ENCODE measurements at regions not wholly inside any gene's neighbourhood (a gene's known extent, or its start where the extent isn't known, plus 50 kb on each side); places are given as distances from the start of the nearest gene placed in this dataset.

DNA sequence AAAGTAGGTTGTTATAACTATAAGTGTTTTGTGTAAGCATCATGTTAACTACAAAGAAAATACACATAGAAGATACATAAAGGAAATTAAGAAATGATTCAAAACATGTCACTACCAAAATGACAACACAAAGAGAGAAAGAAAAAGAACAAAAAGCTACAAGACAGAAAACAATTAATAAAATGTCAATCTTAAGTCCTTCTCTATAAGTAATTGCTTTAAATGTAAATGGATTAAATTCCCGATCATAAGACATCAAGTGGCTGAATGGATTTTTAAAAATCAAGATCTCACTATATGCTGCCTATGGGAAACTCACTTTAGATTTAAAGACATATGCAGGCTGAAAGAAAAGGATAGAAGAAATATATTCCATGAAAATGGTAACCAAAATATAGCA, 232.3 kb upstream of the NFIA start:
- no peaks in the 10 kb centered on the region for H3F3A ChIP-seq (ENCODE audit: insufficient read depth, low read length, poor library complexity, severe bottlenecking)
- H2AFZ ChIP-seq (ENCODE audit: low read depth, low read length): no peak overlapping the region
- H3K4me2 ChIP-seq (ENCODE audit: low read length): no peak overlapping the region
- no peaks in the 10 kb centered on the region for H3K36me3 ChIP-seq (ENCODE audit: insufficient read depth, low read length)
- no peaks in the 10 kb centered on the region for H3K27me3 ChIP-seq (ENCODE audit: insufficient read depth, low read depth, low read length)
- no peaks in the 10 kb centered on the region for H3K9me3 ChIP-seq (ENCODE audit: low read length)
- H3K79me2 ChIP-seq (replicated peaks; ENCODE audit: insufficient read depth, low read length): no peaks in the 10 kb centered on the region
- no peaks in the 10 kb centered on the region for H3K9me2 ChIP-seq (ENCODE audit: insufficient read depth, low read length)
- no peak overlapping the region for H3K9ac ChIP-seq (ENCODE audit: low read length)
- no peak for TF ChIP-seq TAF1 (IDR thresholded peaks at IDR 0.05; ENCODE audit: low read depth)
- no peak for TF ChIP-seq EP300 (conservative IDR thresholded peaks at IDR 0.05; ENCODE audit: poor library complexity, severe bottlenecking)
- TF ChIP-seq, protein P1, sequence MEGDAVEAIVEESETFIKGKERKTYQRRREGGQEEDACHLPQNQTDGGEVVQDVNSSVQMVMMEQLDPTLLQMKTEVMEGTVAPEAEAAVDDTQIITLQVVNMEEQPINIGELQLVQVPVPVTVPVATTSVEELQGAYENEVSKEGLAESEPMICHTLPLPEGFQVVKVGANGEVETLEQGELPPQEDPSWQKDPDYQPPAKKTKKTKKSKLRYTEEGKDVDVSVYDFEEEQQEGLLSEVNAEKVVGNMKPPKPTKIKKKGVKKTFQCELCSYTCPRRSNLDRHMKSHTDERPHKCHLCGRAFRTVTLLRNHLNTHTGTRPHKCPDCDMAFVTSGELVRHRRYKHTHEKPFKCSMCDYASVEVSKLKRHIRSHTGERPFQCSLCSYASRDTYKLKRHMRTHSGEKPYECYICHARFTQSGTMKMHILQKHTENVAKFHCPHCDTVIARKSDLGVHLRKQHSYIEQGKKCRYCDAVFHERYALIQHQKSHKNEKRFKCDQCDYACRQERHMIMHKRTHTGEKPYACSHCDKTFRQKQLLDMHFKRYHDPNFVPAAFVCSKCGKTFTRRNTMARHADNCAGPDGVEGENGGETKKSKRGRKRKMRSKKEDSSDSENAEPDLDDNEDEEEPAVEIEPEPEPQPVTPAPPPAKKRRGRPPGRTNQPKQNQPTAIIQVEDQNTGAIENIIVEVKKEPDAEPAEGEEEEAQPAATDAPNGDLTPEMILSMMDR (IDR thresholded peaks at IDR 0.05; ENCODE audit: poor library complexity, severe bottlenecking): no peak
- no peak for TF ChIP-seq SMC3 (conservative IDR thresholded peaks at IDR 0.05; ENCODE audit: poor library complexity)
- TF ChIP-seq, protein P2, sequence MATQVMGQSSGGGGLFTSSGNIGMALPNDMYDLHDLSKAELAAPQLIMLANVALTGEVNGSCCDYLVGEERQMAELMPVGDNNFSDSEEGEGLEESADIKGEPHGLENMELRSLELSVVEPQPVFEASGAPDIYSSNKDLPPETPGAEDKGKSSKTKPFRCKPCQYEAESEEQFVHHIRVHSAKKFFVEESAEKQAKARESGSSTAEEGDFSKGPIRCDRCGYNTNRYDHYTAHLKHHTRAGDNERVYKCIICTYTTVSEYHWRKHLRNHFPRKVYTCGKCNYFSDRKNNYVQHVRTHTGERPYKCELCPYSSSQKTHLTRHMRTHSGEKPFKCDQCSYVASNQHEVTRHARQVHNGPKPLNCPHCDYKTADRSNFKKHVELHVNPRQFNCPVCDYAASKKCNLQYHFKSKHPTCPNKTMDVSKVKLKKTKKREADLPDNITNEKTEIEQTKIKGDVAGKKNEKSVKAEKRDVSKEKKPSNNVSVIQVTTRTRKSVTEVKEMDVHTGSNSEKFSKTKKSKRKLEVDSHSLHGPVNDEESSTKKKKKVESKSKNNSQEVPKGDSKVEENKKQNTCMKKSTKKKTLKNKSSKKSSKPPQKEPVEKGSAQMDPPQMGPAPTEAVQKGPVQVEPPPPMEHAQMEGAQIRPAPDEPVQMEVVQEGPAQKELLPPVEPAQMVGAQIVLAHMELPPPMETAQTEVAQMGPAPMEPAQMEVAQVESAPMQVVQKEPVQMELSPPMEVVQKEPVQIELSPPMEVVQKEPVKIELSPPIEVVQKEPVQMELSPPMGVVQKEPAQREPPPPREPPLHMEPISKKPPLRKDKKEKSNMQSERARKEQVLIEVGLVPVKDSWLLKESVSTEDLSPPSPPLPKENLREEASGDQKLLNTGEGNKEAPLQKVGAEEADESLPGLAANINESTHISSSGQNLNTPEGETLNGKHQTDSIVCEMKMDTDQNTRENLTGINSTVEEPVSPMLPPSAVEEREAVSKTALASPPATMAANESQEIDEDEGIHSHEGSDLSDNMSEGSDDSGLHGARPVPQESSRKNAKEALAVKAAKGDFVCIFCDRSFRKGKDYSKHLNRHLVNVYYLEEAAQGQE (IDR thresholded peaks at IDR 0.05; ENCODE audit: borderline replicate concordance): no peak
- TF ChIP-seq POLR2AphosphoS5 (IDR thresholded peaks at IDR 0.05): no peak
- TF ChIP-seq MXI1 (conservative IDR thresholded peaks at IDR 0.05; ENCODE audit: poor library complexity, severe bottlenecking): no peak
- TF ChIP-seq EZH2 (IDR thresholded peaks at IDR 0.05; ENCODE audit: borderline replicate concordance, insufficient read depth, low read length, poor library complexity, severe bottlenecking): no peak
- TF ChIP-seq RAD21 (conservative IDR thresholded peaks at IDR 0.05): no peak
- H3K27ac ChIP-seq (ENCODE audit: low read length): no peak overlapping the region
- no peak overlapping the region for H3K4me3 ChIP-seq (ENCODE audit: low read length)
- H4K20me1 ChIP-seq (ENCODE audit: insufficient read depth): no peaks in the 10 kb centered on the region

DNA sequence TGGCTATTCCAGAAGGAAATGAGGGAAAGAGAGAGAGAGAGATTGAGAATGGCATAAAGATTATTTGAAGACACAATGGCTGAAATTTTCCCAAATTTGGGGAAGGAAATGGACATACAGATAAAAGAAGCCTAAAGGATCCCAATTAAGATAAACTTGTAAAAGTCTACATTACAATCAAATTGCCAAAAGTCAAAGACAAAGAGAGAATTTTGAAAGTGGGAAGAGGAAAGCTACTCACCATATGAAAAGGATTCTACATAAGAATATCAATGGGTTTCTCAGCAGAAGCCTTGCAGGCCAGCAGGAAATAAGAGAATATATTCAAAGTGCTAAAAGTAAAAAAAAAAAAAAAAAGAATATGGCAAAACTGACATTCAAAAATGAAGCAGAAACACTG, 233.0 kb upstream of the NFIA start:
- no peaks in the 10 kb centered on the region for H3K79me2 ChIP-seq (replicated peaks; ENCODE audit: insufficient read depth, low read length)
- no peak overlapping the region for H3K4me3 ChIP-seq (ENCODE audit: low read length)
- no peak overlapping the region for H3K4me2 ChIP-seq (ENCODE audit: low read length)
- no peaks in the 10 kb centered on the region for H3K27me3 ChIP-seq (ENCODE audit: insufficient read depth, low read depth, low read length)
- H2AFZ ChIP-seq (ENCODE audit: low read depth, low read length): no peak overlapping the region
- H3K9me3 ChIP-seq (ENCODE audit: low read length): peaks cover 3% of the 10 kb centered on the region
- H3F3A ChIP-seq (ENCODE audit: insufficient read depth, low read length, poor library complexity, severe bottlenecking): no peaks in the 10 kb centered on the region
- no peaks in the 10 kb centered on the region for H3K36me3 ChIP-seq (ENCODE audit: insufficient read depth, low read length)
- TF ChIP-seq MXI1 (conservative IDR thresholded peaks at IDR 0.05; ENCODE audit: poor library complexity, severe bottlenecking) (no peak), EP300 (conservative IDR thresholded peaks at IDR 0.05; ENCODE audit: poor library complexity, severe bottlenecking) (no peak), SMC3 (conservative IDR thresholded peaks at IDR 0.05; ENCODE audit: poor library complexity) (no peak), POLR2AphosphoS5 (IDR thresholded peaks at IDR 0.05) (no peak), RAD21 (conservative IDR thresholded peaks at IDR 0.05) (no peak), TAF1 (IDR thresholded peaks at IDR 0.05; ENCODE audit: low read depth) (no peak), EZH2 (IDR thresholded peaks at IDR 0.05; ENCODE audit: borderline replicate concordance, insufficient read depth, low read length, poor library complexity, severe bottlenecking) (no peak)
- TF ChIP-seq, protein P2 (IDR thresholded peaks at IDR 0.05; ENCODE audit: borderline replicate concordance): no peak
- TF ChIP-seq, protein P1 (IDR thresholded peaks at IDR 0.05; ENCODE audit: poor library complexity, severe bottlenecking): no peak
- no peaks in the 10 kb centered on the region for H4K20me1 ChIP-seq (ENCODE audit: insufficient read depth)
- H3K9me2 ChIP-seq (ENCODE audit: insufficient read depth, low read length): no peaks in the 10 kb centered on the region
- H3K27ac ChIP-seq (ENCODE audit: low read length): no peak overlapping the region
- no peak overlapping the region for H3K9ac ChIP-seq (ENCODE audit: low read length)
